ENCODE measurements at regions not wholly inside any gene's neighbourhood (a gene's known extent, or its start where the extent isn't known, plus 50 kb on each side); places are given as distances from the start of the nearest gene placed in this dataset.

DNA sequence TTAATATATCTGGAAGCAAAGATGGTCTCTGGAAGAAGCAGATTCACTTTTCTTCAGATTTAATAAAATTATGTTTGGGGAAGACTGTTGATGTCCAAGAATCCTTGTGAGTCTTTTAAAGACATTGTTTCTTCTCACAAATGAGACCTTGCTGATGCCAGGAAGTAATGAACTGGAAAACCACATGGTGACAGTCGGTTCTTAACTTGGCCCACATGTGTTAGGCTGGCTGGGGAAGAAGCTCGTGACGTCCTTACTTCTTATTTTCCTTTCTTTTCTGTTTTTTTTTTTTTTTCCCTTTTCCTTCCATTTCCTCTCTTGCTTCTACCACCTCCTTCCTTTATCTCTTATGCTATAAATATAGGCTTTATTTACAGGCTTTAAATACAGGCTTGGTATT, 950.2 kb downstream of the BCL11B start:
- ATAC-seq (ENCODE audit: low FRiP score) = no peak
- TF ChIP-seq, protein P1, sequence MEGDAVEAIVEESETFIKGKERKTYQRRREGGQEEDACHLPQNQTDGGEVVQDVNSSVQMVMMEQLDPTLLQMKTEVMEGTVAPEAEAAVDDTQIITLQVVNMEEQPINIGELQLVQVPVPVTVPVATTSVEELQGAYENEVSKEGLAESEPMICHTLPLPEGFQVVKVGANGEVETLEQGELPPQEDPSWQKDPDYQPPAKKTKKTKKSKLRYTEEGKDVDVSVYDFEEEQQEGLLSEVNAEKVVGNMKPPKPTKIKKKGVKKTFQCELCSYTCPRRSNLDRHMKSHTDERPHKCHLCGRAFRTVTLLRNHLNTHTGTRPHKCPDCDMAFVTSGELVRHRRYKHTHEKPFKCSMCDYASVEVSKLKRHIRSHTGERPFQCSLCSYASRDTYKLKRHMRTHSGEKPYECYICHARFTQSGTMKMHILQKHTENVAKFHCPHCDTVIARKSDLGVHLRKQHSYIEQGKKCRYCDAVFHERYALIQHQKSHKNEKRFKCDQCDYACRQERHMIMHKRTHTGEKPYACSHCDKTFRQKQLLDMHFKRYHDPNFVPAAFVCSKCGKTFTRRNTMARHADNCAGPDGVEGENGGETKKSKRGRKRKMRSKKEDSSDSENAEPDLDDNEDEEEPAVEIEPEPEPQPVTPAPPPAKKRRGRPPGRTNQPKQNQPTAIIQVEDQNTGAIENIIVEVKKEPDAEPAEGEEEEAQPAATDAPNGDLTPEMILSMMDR (IDR thresholded peaks at IDR 0.05) = no peak
- DNase-seq (ENCODE audit: low spot score) = no peak

DNA sequence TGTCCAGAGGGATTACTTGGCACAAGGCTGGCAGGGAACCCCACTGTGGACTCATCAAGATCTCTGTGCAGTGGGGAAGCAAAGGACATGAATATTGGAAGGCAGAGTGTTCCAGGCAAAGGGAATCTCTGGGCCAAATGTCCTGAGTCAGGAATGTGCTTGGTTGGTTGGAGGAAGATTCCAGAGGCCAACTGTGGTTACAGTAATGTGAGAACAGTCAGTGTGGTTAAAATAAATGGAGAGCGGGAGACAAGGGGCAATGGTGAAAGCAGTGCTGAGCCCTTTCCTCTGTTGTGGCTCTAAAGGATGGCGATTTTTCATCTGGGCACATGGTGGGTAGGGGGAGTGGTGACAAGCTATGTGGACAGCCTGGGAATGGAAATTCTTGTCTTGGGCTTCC, 948.2 kb downstream of the BCL11B start:
- DNase-seq (ENCODE audit: low spot score) (no peak), ATAC-seq (ENCODE audit: low FRiP score) (no peak)
- TF ChIP-seq, protein P1 (IDR thresholded peaks at IDR 0.05) = no peak

GRCh38 chr14:98325761-98326160, 946.2 kb downstream of the BCL11B start:
- ATAC-seq (ENCODE audit: low FRiP score) (no peak), DNase-seq (ENCODE audit: low spot score) (no peak)
- TF ChIP-seq, protein P1 (IDR thresholded peaks at IDR 0.05) = no peak

GRCh38 chr14:98328496-98328895, 943.5 kb downstream of the BCL11B start:
- DNase-seq (ENCODE audit: low spot score) = no peak
- no peak for ATAC-seq (ENCODE audit: low FRiP score)

GRCh38 chr14:98334186-98334585, 937.8 kb downstream of the BCL11B start:
- DNase-seq (ENCODE audit: low spot score) = no peak
- TF ChIP-seq, protein P1 (IDR thresholded peaks at IDR 0.05) = no peak

More at GRCh38 chr14:98328496-98328895, 943.5 kb downstream of the BCL11B start:
- TF ChIP-seq, protein P1 (IDR thresholded peaks at IDR 0.05) = no peak

GRCh38 chr14:98341211-98341610, 930.8 kb downstream of the BCL11B start:
- TF ChIP-seq, protein P1 (IDR thresholded peaks at IDR 0.05) = no peak
- ATAC-seq (ENCODE audit: low FRiP score) (no peak), DNase-seq (ENCODE audit: low spot score) (no peak)

More at GRCh38 chr14:98334186-98334585, 937.8 kb downstream of the BCL11B start:
- ATAC-seq (ENCODE audit: low FRiP score) = no peak

DNA sequence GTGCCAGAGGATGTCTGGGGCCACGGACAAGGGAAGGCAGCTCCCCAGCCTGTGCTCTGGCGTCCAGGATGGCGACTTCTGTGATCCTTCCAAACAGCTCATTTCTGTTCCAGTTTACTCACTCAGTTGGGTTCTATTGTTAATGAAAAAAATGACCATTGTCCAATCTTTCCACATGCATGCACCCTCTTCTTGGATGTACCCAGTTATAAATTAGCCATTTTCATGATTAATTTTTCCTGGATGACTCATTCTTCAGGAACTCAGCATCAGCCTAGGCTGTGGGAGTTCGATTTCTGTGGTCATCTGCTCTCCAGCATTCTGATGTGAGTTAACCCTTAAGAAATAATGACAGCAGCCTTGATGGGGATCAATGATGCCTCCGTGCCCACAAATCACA, 926.8 kb downstream of the BCL11B start:
- TF ChIP-seq, protein P1 (IDR thresholded peaks at IDR 0.05) = no peak
- no peak for ATAC-seq (ENCODE audit: low FRiP score)
- no peak for DNase-seq (ENCODE audit: low spot score)

All from omental fat pad (tissue), 3 donors.